Astrocyte (in vitro differentiated cells and primary cell): ENCODE measurements at regions not wholly inside any gene's neighbourhood (a gene's known extent, or its start where the extent isn't known, plus 50 kb on each side); places are given as distances from the start of the nearest gene placed in this dataset.

Experiments
- EZH2 ChIP-seq: IDR thresholded peaks from 2 replicates; pipeline ENCODE4 v1.6.1; 2012; ENCODE audit warnings: mild to moderate bottlenecking, low read length, inconsistent platforms; ENCODE audit not compliant: insufficient read depth
- TF ChIP-seq, protein P1 (sequence below): IDR thresholded peaks from 2 replicates; pipeline ENCODE4 v1.5.1; 2011; ENCODE audit warnings: low read depth, mild to moderate bottlenecking, inconsistent platforms, low read length, moderate library complexity; ENCODE audit not compliant: insufficient read depth

DNA sequence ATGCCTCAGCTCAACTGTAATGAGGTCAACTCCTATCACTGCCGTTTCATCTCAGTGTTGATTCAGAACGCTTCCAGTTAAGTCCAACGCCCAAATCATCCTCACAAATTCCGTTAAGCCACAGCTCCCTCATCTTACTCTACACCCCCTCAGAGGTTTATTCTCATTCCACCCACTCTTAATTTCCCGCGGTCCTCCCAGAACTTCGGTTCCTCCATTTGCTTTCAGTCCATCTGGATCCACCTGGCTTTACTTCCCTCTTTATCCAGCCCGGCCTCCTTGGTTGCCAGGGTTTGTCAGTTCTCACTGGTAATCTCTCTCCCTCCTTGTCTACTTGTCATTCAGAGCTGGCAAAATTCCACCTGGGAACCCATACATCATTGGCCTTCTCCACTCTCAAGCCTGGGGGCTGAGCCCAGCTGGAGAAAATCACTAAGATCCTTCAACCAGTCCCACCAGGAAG lies 51.3 kb upstream of the RUNX1 start:
- TF ChIP-seq EZH2 = no peak
- TF ChIP-seq, protein P1, sequence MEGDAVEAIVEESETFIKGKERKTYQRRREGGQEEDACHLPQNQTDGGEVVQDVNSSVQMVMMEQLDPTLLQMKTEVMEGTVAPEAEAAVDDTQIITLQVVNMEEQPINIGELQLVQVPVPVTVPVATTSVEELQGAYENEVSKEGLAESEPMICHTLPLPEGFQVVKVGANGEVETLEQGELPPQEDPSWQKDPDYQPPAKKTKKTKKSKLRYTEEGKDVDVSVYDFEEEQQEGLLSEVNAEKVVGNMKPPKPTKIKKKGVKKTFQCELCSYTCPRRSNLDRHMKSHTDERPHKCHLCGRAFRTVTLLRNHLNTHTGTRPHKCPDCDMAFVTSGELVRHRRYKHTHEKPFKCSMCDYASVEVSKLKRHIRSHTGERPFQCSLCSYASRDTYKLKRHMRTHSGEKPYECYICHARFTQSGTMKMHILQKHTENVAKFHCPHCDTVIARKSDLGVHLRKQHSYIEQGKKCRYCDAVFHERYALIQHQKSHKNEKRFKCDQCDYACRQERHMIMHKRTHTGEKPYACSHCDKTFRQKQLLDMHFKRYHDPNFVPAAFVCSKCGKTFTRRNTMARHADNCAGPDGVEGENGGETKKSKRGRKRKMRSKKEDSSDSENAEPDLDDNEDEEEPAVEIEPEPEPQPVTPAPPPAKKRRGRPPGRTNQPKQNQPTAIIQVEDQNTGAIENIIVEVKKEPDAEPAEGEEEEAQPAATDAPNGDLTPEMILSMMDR = no peak
